OCI-LY7 (cell line): ENCODE measurements at regions not wholly inside any gene's neighbourhood (a gene's known extent, or its start where the extent isn't known, plus 50 kb on each side); places are given as distances from the start of the nearest gene placed in this dataset.

ENCODE experiments used
- EZH2phosphoT487 ChIP-seq: fragments of 200-600 bp; sonication (generic); IDR thresholded peaks from 2 replicates; pipeline ENCODE4 v1.6.1; 2018; ENCODE audit warnings: low read depth, borderline replicate concordance, mild to moderate bottlenecking, mixed run types, antibody characterized with exemption, low read length, moderate library complexity, mixed read lengths
- TF ChIP-seq, protein P1 (sequence below): fragments of 200-600 bp; sonication (generic); conservative IDR thresholded peaks from 2 replicates; pipeline ENCODE4 v1.5.1; 2014; ENCODE audit warnings: mild to moderate bottlenecking, antibody characterized with exemption, low read length, moderate library complexity, mixed read lengths

DNA sequence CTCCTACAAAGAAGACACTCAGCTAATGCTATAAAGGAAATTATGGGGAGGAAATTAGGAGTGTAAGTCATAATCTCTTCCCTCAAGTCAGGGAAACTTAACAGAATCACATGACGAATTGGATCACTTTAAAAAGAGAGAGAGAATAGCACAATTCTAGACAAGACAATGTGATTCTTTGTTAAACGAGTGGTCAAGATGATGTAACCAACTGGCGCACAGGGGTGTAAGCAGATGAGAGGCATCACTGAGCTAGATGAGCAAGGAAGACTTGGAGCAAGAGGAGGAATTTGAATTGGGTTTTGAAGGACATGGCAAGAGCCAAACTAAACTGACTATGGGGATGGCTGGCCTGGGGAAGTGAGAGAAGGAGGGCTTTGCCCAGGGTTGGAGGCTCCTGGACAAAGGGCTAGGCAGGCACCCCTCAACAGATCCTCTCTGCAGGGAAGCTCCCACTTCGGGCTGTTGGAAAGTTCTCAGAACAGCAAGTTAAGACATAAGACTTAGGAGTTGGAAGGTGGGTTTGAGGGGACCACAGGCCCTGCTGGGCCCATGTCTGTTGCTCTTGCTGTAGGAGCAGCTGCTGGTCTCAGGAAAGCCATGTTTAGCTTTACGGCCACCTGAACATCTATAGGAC, 123.9 kb upstream of the GRIK3 start:
- TF ChIP-seq, protein P1, sequence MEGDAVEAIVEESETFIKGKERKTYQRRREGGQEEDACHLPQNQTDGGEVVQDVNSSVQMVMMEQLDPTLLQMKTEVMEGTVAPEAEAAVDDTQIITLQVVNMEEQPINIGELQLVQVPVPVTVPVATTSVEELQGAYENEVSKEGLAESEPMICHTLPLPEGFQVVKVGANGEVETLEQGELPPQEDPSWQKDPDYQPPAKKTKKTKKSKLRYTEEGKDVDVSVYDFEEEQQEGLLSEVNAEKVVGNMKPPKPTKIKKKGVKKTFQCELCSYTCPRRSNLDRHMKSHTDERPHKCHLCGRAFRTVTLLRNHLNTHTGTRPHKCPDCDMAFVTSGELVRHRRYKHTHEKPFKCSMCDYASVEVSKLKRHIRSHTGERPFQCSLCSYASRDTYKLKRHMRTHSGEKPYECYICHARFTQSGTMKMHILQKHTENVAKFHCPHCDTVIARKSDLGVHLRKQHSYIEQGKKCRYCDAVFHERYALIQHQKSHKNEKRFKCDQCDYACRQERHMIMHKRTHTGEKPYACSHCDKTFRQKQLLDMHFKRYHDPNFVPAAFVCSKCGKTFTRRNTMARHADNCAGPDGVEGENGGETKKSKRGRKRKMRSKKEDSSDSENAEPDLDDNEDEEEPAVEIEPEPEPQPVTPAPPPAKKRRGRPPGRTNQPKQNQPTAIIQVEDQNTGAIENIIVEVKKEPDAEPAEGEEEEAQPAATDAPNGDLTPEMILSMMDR = no peak
- TF ChIP-seq EZH2phosphoT487 = no peak
